ENCODE measurements at regions not wholly inside any gene's neighbourhood (a gene's known extent, or its start where the extent isn't known, plus 50 kb on each side); places are given as distances from the start of the nearest gene placed in this dataset.

GRCh38 chr4:157787618-157788017 is 385.2 kb downstream of the GASK1B start:
- Histone ChIP-seq H3K4me1 (no peaks in the 10 kb centered on the region), H3K27me3 (no peaks in the 10 kb centered on the region), H3K4me3 (no peak overlapping the region), H3K27ac (no peak overlapping the region), H3K36me3 (no peaks in the 10 kb centered on the region), H3K9me3 (no peaks in the 10 kb centered on the region)
- no peak for TF ChIP-seq POLR2A (IDR thresholded peaks at IDR 0.05)
- TF ChIP-seq CTCF (IDR thresholded peaks at IDR 0.05), result no peak
- no peak for DNase-seq
- 80 to 85% (median 81%) methylated on average over 2 of the region's 2 CpGs for WGBS, 4 donors
- intact Hi-C loops (cut with DNase I), result no loop called here
- no peak for ATAC-seq

GRCh38 chr4:157781361-157781760 is 391.5 kb downstream of the GASK1B start:
- Histone ChIP-seq H3K27ac (no peak overlapping the region), H3K9me3 (peaks cover 0 to 5% (median 0%) of the 10 kb centered on the region in 12 donors), H3K36me3 (no peaks in the 10 kb centered on the region), H3K4me3 (no peak overlapping the region), H3K4me1 (no peaks in the 10 kb centered on the region), H3K27me3 (no peaks in the 10 kb centered on the region)
- TF ChIP-seq CTCF (IDR thresholded peaks at IDR 0.05) (no peak), POLR2A (IDR thresholded peaks at IDR 0.05) (no peak)
- WGBS, 4 donors, result 80 to 83% (median 81%) methylated on average over 2 of the region's 2 CpGs
- no peak for ATAC-seq
- intact Hi-C loops (cut with DNase I), result no loop called here
- no peak for DNase-seq

GRCh38 chr4:157779081-157779480 is 393.7 kb downstream of the GASK1B start:
- Histone ChIP-seq H3K27ac (no peak overlapping the region), H3K4me3 (no peak overlapping the region), H3K36me3 (no peaks in the 10 kb centered on the region), H3K4me1 (no peaks in the 10 kb centered on the region), H3K27me3 (no peaks in the 10 kb centered on the region), H3K9me3 (peaks cover 0 to 5% (median 0%) of the 10 kb centered on the region in 12 donors)
- 32 to 52% (median 43%) methylated on average over 1 of the region's 1 CpG for WGBS, 4 donors
- TF ChIP-seq POLR2A (IDR thresholded peaks at IDR 0.05) (no peak), CTCF (IDR thresholded peaks at IDR 0.05) (no peak)
- intact Hi-C loops (cut with DNase I), result no loop called here
- no peak for ATAC-seq
- DNase-seq, result no peak

DNA sequence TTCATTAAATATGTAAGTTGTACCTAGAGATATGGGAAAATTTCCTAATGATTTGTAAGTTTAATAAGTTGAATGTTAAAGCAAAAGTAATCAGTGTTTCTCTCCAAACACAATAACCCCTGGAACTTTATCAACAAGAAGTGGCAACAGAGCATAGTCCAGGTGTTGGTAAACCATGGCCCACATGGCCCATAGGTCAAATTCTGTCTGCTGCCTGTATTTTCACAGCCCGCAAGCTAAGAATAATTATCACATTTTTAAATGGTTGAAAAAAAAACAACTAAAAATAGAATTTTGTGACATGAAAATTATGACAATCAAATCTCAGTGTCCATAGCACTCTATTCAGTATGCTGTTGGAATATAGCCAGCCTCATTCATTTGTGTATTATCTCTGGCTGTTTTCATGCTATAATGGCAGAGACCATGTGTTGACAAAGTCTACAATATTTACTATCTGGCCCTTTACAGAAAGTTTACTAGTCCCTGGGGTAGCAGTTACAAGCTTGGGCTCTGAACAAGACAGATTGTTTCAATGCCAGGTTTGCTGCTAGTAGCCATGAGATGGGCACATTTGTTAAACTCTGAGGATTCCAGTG is 395.8 kb downstream of the GASK1B start:
- TF ChIP-seq POLR2A (IDR thresholded peaks at IDR 0.05) (no peak), CTCF (IDR thresholded peaks at IDR 0.05) (no peak)
- Histone ChIP-seq H3K27ac (no peak overlapping the region), H3K4me3 (no peak overlapping the region), H3K9me3 (peaks cover 0 to 5% (median 0%) of the 10 kb centered on the region in 12 donors), H3K27me3 (no peaks in the 10 kb centered on the region), H3K4me1 (no peaks in the 10 kb centered on the region), H3K36me3 (no peaks in the 10 kb centered on the region)
- no peak for ATAC-seq
- WGBS, 4 donors, result 78 to 89% (median 79%) methylated on average over 1 of the region's 1 CpG
- DNase-seq, result no peak
- intact Hi-C loops (cut with DNase I), result no loop called here
